Raji (cell line): ENCODE measurements at regions not wholly inside any gene's neighbourhood (a gene's known extent, or its start where the extent isn't known, plus 50 kb on each side); places are given as distances from the start of the nearest gene placed in this dataset.

Experiments used
- POLR2A ChIP-seq: IDR thresholded peaks from 2 replicates; pipeline ENCODE4 v1.6.1; 2011; ENCODE audit warnings: low read depth, low read length, control low read depth; ENCODE audit not compliant: insufficient read depth

DNA sequence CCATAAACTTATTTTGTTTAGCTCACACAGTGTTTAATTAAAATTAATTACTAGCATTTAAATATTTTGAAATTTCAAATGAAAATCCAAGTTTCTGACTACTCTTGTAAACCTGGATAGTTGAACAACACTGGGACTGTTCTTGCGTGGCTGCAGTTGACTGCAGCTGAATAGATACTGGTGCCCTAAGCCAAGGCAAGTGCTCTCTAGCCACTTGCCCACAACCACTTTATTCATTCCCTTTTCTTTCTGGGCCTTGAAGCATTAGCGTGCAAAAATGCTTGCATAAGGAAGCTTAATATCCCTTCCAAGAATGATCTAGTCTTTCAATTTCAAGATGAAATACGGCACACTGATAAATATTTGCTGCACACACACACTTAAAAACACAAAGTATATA, 676.0 kb upstream of the MARCKS start:
- TF ChIP-seq POLR2A = no peak

DNA sequence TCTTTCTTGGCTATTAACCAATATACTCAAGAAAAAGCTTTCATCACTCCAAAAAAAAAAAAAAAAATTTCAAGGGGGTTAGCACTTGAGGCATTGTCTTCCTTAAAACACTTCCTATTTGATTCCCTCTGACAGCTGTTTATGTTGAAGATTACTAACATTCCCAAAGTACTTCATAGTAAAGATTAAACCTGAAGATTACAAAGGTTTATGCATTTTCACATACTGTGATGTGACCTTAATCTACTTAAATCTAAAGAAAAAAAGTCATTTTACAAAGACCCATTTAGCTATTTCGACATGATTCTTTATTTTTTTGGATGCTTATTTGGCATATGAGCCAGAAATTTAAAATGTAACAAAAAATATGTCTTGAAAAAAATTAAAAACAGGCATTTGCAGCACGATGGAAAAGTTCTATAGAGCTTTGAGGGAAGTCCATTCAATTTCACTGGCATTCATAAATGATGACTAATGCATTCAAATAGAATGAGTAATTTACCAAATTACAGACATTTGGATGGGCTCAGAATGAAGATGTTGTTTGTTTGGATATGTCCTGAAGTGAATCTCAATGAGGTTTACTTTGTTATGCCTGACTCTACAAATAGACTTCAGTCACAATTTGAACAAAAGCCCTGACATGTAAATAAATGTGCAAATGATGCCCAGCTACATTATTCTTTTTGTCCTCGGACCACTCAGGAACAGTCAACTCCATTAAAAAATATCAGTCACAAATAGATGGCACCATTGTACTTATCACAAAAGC, 674.6 kb upstream of the MARCKS start:
- TF ChIP-seq POLR2A = no peak

DNA sequence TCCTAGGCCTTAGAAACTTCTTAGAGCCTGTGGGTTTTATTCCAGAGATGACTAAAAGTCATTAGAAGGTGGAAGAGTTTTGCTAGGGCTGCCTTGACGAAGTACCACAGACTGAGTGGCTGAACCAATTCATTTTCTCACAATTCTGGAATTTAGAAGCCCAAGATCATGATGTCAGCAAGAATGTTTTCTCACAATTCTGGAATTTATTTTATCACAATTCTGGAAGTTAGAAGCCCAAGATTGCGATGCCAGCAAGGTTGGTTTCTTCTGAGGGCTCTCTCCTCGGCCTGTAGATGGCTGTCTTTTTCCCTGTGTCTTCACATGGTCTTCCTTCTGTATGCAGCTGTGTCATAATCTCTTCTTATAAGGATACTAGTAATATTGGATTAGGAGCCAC, 672.9 kb upstream of the MARCKS start:
- no peak for TF ChIP-seq POLR2A

- no peak for TF ChIP-seq POLR2A
These were observed 672.4 kb upstream of the MARCKS start for GRCh38 chr6:113184736-113185135.

- TF ChIP-seq POLR2A = no peak
These were observed 671.8 kb upstream of the MARCKS start for GRCh38 chr6:113185299-113185698.

DNA sequence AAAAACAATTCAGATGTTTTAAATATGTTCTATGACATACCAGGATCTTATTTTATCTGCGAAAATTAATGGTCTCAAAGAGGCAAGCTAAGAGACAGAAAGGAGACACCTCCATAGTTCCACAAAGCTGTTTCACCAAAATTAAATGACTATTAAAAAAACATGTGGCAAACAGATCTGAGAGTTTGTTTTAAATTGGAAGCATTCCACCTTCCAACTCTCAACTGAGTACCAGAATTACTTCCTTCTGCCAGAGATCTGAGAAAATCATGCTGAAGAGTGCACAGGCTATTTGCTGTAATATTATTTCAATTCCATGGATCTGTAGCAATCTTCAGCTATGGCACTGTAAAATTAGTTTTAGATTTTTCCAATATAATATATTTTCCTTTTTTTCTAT, 669.5 kb upstream of the MARCKS start:
- no peak for TF ChIP-seq POLR2A

GRCh38 chr6:113188962-113189361, 668.2 kb upstream of the MARCKS start:
- TF ChIP-seq POLR2A = no peak

DNA sequence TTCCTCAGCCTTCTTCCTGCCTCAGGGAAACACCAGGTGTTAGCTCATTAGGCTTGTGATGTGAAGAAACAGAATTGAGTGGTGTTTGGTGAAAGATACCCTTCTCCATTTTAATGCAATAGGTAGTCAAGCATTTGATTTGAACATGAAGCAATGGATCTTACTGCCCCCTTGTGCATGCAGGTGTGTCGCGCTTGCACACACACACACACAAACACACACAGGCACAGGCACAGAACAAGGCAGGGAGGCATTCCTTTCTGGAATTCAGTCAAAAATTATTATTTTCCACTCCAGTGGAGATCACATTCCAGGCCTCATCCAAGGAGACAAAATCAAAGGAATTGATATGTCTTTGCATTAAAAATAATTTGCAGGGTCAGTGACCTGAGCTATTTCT, 667.0 kb upstream of the MARCKS start:
- TF ChIP-seq POLR2A = no peak

- no peak for TF ChIP-seq POLR2A
These were observed 663.1 kb upstream of the MARCKS start for GRCh38 chr6:113194090-113194489.

GRCh38 chr6:113202852-113203714, 654.1 kb upstream of the MARCKS start:
- no peak for TF ChIP-seq POLR2A

GRCh38 chr6:113203715-113204110, 653.4 kb upstream of the MARCKS start:
- no peak for TF ChIP-seq POLR2A

GRCh38 chr6:113205553-113205952, 651.6 kb upstream of the MARCKS start:
- TF ChIP-seq POLR2A = no peak

- no peak for TF ChIP-seq POLR2A
These were observed 648.4 kb upstream of the MARCKS start for GRCh38 chr6:113208726-113209125.

- no peak for TF ChIP-seq POLR2A
These were observed 647.8 kb upstream of the MARCKS start for GRCh38 chr6:113209315-113209714.

- TF ChIP-seq POLR2A = no peak
These were observed 646.0 kb upstream of the MARCKS start for GRCh38 chr6:113211170-113211569.

GRCh38 chr6:113219783-113220182, 637.4 kb upstream of the MARCKS start:
- no peak for TF ChIP-seq POLR2A

DNA sequence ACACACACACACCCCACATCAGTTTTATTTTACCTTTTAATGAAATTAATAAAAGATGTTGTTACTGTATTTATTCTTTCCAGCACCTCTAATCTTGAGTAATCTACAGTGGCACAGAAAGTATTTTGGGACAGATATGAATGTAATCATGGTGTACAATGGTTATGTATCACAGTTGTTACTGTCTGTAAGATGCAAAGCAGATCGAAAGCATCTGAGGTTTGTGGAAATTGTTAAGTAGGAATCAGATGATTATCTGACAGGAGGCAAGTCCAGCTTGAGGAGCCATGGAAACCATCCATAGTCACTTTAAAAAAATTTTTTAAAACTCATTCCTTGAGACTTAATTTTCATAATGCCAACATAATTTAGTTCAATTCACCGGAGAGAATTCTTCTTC, 636.3 kb upstream of the MARCKS start:
- no peak for TF ChIP-seq POLR2A

GRCh38 chr6:113221850-113222249, 635.3 kb upstream of the MARCKS start:
- no peak for TF ChIP-seq POLR2A
